ENCODE measurements at regions not wholly inside any gene's neighbourhood (a gene's known extent, or its start where the extent isn't known, plus 50 kb on each side); places are given as distances from the start of the nearest gene placed in this dataset.
A peak's percentile ranks its signal among the peaks of the same experiment; 100 is the strongest.

DNA sequence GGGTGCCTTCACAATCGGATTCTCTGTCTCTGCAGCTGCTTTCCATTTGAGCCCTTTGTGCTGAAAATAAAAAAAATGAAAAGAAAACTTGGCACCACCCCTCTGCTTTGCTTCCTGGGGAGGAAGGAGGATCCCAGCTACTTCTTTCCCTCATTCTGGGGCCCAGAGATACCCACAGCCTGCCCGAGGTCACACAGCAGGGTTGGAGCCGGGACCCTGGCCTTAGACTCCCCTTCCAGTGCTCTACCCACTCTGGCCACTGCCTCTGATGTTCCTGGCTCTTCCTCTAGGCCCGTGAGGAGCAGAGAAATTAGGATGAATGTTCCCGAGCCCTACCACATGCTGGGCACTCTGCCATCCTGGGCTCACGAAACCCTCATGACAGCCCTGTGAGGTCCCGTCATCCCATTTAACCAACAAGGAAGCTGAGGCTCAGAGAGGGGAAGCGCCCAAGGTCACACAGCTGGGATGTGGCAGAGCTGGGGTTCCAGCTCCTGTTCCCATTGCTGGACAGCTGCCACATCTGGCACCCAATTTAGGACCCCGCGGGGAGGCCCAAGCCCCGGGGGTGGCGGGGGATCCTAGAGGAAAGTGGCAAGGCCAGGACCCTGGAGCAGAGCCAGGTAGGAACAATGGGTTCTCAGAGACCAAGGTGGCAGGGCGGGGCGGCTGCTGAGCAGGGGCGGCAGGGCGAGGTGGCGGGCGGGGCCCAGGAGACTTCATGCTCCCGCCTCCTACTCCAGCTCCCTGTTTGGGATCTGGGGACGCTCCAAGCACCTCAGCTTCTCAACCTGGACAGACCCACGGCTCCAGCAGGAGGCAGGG is 76.6 kb downstream of the CEBPB start:
- peak overlapping the region; percentile 13 to 73 for H3K27ac ChIP-seq
- intact Hi-C loops (cut with DNase I), result no loop called here
- peak; percentile 81 for DNase-seq (ENCODE audit: low spot score)

DNA sequence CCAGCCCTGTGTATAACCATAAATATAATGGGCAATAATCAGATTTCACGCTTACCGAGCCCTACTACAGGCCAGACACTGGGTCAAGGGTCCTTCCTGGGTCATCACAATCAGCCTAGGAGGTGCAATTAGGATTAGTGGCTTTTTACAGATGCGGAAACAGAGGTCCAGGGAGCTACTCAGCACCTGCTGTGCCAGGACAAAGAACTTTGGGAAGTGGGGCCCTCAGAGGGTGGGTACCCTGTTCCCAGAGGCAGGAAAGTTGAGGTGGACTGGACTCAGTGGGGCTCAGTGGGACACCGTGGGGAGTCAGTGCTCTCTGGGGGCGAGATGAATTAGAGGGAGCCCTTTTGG is 77.2 kb downstream of the CEBPB start:
- Histone ChIP-seq H3K9me3 (no peaks in the 10 kb centered on the region), H3K4me3 (no peak overlapping the region), H3K27me3 (replicated peaks; ENCODE audit: insufficient read depth) (no peaks in the 10 kb centered on the region), H3K36me3 (no peaks in the 10 kb centered on the region), H3K4me1 (replicated peaks) (peaks cover 9% of the 10 kb centered on the region), H3K27ac (peak overlapping the region in 1 of 2 donors; percentile 73)
- intact Hi-C loops (cut with DNase I), result no loop called here
- no peak for DNase-seq (ENCODE audit: low spot score)
- TF ChIP-seq, protein P1, sequence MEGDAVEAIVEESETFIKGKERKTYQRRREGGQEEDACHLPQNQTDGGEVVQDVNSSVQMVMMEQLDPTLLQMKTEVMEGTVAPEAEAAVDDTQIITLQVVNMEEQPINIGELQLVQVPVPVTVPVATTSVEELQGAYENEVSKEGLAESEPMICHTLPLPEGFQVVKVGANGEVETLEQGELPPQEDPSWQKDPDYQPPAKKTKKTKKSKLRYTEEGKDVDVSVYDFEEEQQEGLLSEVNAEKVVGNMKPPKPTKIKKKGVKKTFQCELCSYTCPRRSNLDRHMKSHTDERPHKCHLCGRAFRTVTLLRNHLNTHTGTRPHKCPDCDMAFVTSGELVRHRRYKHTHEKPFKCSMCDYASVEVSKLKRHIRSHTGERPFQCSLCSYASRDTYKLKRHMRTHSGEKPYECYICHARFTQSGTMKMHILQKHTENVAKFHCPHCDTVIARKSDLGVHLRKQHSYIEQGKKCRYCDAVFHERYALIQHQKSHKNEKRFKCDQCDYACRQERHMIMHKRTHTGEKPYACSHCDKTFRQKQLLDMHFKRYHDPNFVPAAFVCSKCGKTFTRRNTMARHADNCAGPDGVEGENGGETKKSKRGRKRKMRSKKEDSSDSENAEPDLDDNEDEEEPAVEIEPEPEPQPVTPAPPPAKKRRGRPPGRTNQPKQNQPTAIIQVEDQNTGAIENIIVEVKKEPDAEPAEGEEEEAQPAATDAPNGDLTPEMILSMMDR (IDR thresholded peaks at IDR 0.05), result peak in 2 of 4 experiments; percentile 0
- no peak for TF ChIP-seq POLR2A (IDR thresholded peaks at IDR 0.05)
- no peak for TF ChIP-seq POLR2AphosphoS5 (IDR thresholded peaks at IDR 0.05)
- WGBS, result 56% methylated on average over 5 of the region's 5 CpGs

More for the DNA sequence above, 76.6 kb downstream of the CEBPB start:
- TF ChIP-seq, protein P1 (IDR thresholded peaks at IDR 0.05), result peak in 2 of 4 experiments; percentile 12 to 36
- no peak for TF ChIP-seq POLR2AphosphoS5 (IDR thresholded peaks at IDR 0.05)
- TF ChIP-seq POLR2A (IDR thresholded peaks at IDR 0.05), result peak; percentile 26
- no peaks in the 10 kb centered on the region for H3K27me3 ChIP-seq (replicated peaks; ENCODE audit: insufficient read depth)
- WGBS, result 31% methylated on average over 19 of the region's 21 CpGs
- no peaks in the 10 kb centered on the region for H3K36me3 ChIP-seq
- no peaks in the 10 kb centered on the region for H3K9me3 ChIP-seq
- H3K4me3 ChIP-seq, result no peak overlapping the region
- H3K4me1 ChIP-seq (replicated peaks), result peaks cover 9% of the 10 kb centered on the region

DNA sequence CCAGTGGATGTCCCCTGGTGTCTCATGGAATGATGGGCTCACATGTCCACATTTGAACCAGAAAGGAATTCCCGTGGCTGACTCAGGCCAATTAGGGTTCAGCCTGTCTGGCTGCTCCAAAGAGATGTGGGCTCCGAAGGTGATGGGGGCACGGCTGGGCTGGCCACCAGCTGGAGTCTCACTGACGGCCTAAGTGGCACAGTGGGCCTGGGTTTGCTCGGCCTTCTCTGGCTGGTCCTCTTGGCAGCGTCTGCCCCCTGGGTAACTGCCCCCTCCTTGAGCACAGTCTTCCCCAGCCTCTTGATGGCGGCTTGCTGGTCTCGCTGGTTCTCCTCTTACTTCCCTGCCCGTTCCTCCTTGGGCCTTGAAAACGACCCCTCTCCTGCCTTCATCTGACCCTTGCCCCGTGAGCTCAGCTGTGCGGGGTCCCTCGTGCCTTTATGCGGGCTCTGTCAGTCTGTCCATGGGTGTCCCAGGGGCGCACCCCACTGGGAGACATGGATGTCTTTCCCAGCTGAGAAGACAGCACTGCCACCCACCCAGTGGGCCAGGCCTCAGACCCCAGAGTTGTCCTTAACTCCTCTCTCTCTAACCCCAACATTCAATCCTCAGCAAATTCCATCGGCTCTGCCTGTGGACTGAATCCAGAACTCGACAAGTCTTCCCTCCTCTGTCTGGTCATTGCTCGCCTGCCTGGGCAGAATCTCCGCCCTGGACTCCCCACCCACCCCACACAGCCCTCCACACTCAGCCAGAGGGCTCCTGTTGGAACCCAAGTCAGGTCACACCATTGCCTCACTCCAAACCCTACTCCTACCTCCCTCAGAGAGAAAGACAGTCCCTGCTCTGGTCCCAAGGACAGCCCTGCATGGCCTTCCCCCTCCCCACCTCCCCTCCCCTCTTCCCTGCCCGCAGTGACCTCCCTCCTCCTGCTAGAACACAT is 78.7 kb downstream of the CEBPB start:
- Histone ChIP-seq H3K4me3 (no peak overlapping the region), H3K27ac (no peak overlapping the region), H3K9me3 (no peaks in the 10 kb centered on the region), H3K4me1 (replicated peaks) (peaks cover 9% of the 10 kb centered on the region), H3K27me3 (replicated peaks; ENCODE audit: insufficient read depth) (no peaks in the 10 kb centered on the region), H3K36me3 (no peaks in the 10 kb centered on the region)
- intact Hi-C loops (cut with DNase I), result loop anchor here (5.0 kb wide), 1 partner anchor 193 kb away; no protein-coding TSS in a partner anchor
- DNase-seq (ENCODE audit: low spot score), result no peak
- TF ChIP-seq, protein P1 (IDR thresholded peaks at IDR 0.05), result no peak
- no peak for TF ChIP-seq POLR2A (IDR thresholded peaks at IDR 0.05)
- TF ChIP-seq POLR2AphosphoS5 (IDR thresholded peaks at IDR 0.05), result no peak
- 88% methylated on average over 20 of the region's 20 CpGs for WGBS

DNA sequence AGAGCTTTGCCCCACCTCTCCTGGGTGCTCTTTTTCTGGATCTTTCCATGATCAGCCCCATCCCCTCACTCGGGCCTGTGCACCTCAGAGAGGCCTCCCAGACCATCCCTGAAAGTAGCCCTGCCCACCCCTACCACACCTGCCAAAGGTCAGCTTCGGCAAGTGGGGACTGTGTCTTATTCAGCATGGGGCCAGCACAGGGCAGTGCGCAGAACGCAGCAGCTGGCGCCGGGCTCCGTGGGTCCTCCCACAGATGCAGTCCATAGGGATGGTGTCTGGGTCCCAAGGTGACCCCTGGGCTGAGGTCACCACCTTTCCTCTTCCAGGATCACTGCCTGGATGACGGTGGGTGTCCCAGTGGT is 79.4 kb downstream of the CEBPB start:
- H3K4me3 ChIP-seq, result no peak overlapping the region
- no peak overlapping the region for H3K27ac ChIP-seq
- no peak for TF ChIP-seq POLR2A (IDR thresholded peaks at IDR 0.05)
- TF ChIP-seq, protein P1 (IDR thresholded peaks at IDR 0.05), result no peak
- no peak for TF ChIP-seq POLR2AphosphoS5 (IDR thresholded peaks at IDR 0.05)
- 98% methylated on average over 8 of the region's 8 CpGs for WGBS
- no peaks in the 10 kb centered on the region for H3K36me3 ChIP-seq
- DNase-seq (ENCODE audit: low spot score), result no peak
- H3K4me1 ChIP-seq (replicated peaks), result peaks cover 9% of the 10 kb centered on the region
- intact Hi-C loops (cut with DNase I), result loop anchor here (5.0 kb wide), 1 partner anchor 192 kb away; no protein-coding TSS in a partner anchor
- no peaks in the 10 kb centered on the region for H3K27me3 ChIP-seq (replicated peaks; ENCODE audit: insufficient read depth)
- H3K9me3 ChIP-seq, result no peaks in the 10 kb centered on the region
